ENCODE measurements at regions not wholly inside any gene's neighbourhood (a gene's known extent, or its start where the extent isn't known, plus 50 kb on each side); places are given as distances from the start of the nearest gene placed in this dataset.
"Not testable (repeated sequence)": the region's sequence is repeated elsewhere in the genome, so short reads cannot be mapped to it uniquely, and the experiment has no call there.

- Histone ChIP-seq H3K27me3 (ENCODE audit: insufficient read depth, low read length) (no peaks in the 10 kb centered on the region), H3K4me1 (ENCODE audit: insufficient read depth, low read length) (no peaks in the 10 kb centered on the region), H3K9me3 (ENCODE audit: low read length) (no peaks in the 10 kb centered on the region), H2AFZ (ENCODE audit: low read depth, low read length) (no peak overlapping the region), H3K4me3 (ENCODE audit: low read length) (no peak overlapping the region), H3K36me3 (ENCODE audit: insufficient read depth, low read length) (no peaks in the 10 kb centered on the region)
Observed at GRCh38 chr5:36442796-36443195, 141.1 kb upstream of the RANBP3L start.

GRCh38 chr5:36443941-36444340 is 142.2 kb upstream of the RANBP3L start:
- Histone ChIP-seq H3K27me3 (ENCODE audit: insufficient read depth, low read length) (no peaks in the 10 kb centered on the region), H2AFZ (ENCODE audit: low read depth, low read length) (no peak overlapping the region)

GRCh38 chr5:36444582-36445418 is 143.1 kb upstream of the RANBP3L start:
- Histone ChIP-seq H3K4me3 (ENCODE audit: low read length) (no peak overlapping the region), H3K36me3 (ENCODE audit: insufficient read depth, low read length) (no peaks in the 10 kb centered on the region)

More at GRCh38 chr5:36443941-36444340, 142.2 kb upstream of the RANBP3L start:
- H3K4me3 ChIP-seq (ENCODE audit: low read length) = no peak overlapping the region
- no peaks in the 10 kb centered on the region for H3K9me3 ChIP-seq (ENCODE audit: low read length)
- no peaks in the 10 kb centered on the region for H3K4me1 ChIP-seq (ENCODE audit: insufficient read depth, low read length)
- H3K36me3 ChIP-seq (ENCODE audit: insufficient read depth, low read length) = no peaks in the 10 kb centered on the region

GRCh38 chr5:36447776-36448175 is 146.1 kb upstream of the RANBP3L start:
- no peaks in the 10 kb centered on the region for H3K36me3 ChIP-seq (ENCODE audit: insufficient read depth, low read length)
- H3K9me3 ChIP-seq (ENCODE audit: low read length) = no peaks in the 10 kb centered on the region
- H3K4me3 ChIP-seq (ENCODE audit: low read length) = no peak overlapping the region
- no peaks in the 10 kb centered on the region for H3K4me1 ChIP-seq (ENCODE audit: insufficient read depth, low read length)
- H3K27me3 ChIP-seq (ENCODE audit: insufficient read depth, low read length) = no peaks in the 10 kb centered on the region
- H2AFZ ChIP-seq (ENCODE audit: low read depth, low read length) = no peak overlapping the region

More at GRCh38 chr5:36444582-36445418, 143.1 kb upstream of the RANBP3L start:
- H3K27me3 ChIP-seq (ENCODE audit: insufficient read depth, low read length) = no peaks in the 10 kb centered on the region
- H3K4me1 ChIP-seq (ENCODE audit: insufficient read depth, low read length) = no peaks in the 10 kb centered on the region
- H3K9me3 ChIP-seq (ENCODE audit: low read length) = no peaks in the 10 kb centered on the region
- no peak overlapping the region for H2AFZ ChIP-seq (ENCODE audit: low read depth, low read length)

- H3K4me3 ChIP-seq (ENCODE audit: low read length) = no peak overlapping the region
- H3K27me3 ChIP-seq (ENCODE audit: insufficient read depth, low read length) = no peaks in the 10 kb centered on the region
- no peaks in the 10 kb centered on the region for H3K4me1 ChIP-seq (ENCODE audit: insufficient read depth, low read length)
Observed at GRCh38 chr5:36450229-36451014, 148.7 kb upstream of the RANBP3L start.

GRCh38 chr5:36452424-36453006 is 150.8 kb upstream of the RANBP3L start:
- H3K4me3 ChIP-seq (ENCODE audit: low read length) = no peak overlapping the region
- no peaks in the 10 kb centered on the region for H3K27me3 ChIP-seq (ENCODE audit: insufficient read depth, low read length)
- no peaks in the 10 kb centered on the region for H3K9me3 ChIP-seq (ENCODE audit: low read length)
- H2AFZ ChIP-seq (ENCODE audit: low read depth, low read length) = no peak overlapping the region
- no peaks in the 10 kb centered on the region for H3K36me3 ChIP-seq (ENCODE audit: insufficient read depth, low read length)
- H3K4me1 ChIP-seq (ENCODE audit: insufficient read depth, low read length) = no peaks in the 10 kb centered on the region

More at GRCh38 chr5:36450229-36451014, 148.7 kb upstream of the RANBP3L start:
- H2AFZ ChIP-seq (ENCODE audit: low read depth, low read length) = no peak overlapping the region
- H3K36me3 ChIP-seq (ENCODE audit: insufficient read depth, low read length) = no peaks in the 10 kb centered on the region
- H3K9me3 ChIP-seq (ENCODE audit: low read length) = no peaks in the 10 kb centered on the region

GRCh38 chr5:36457511-36458270 is 148.7 kb upstream of the SLC1A3 start:
- H3K4me3 ChIP-seq (ENCODE audit: low read length) = no peak overlapping the region
- no peaks in the 10 kb centered on the region for H3K4me1 ChIP-seq (ENCODE audit: insufficient read depth, low read length)
- no peaks in the 10 kb centered on the region for H3K36me3 ChIP-seq (ENCODE audit: insufficient read depth, low read length)
- no peak overlapping the region for H2AFZ ChIP-seq (ENCODE audit: low read depth, low read length)
- H3K9me3 ChIP-seq (ENCODE audit: low read length) = no peaks in the 10 kb centered on the region
- no peaks in the 10 kb centered on the region for H3K27me3 ChIP-seq (ENCODE audit: insufficient read depth, low read length)

- no peaks in the 10 kb centered on the region for H3K36me3 ChIP-seq (ENCODE audit: insufficient read depth, low read length)
- no peaks in the 10 kb centered on the region for H3K4me1 ChIP-seq (ENCODE audit: insufficient read depth, low read length)
- no peak overlapping the region for H3K4me3 ChIP-seq (ENCODE audit: low read length)
- no peaks in the 10 kb centered on the region for H3K27me3 ChIP-seq (ENCODE audit: insufficient read depth, low read length)
- H2AFZ ChIP-seq (ENCODE audit: low read depth, low read length) = no peak overlapping the region
- no peaks in the 10 kb centered on the region for H3K9me3 ChIP-seq (ENCODE audit: low read length)
Observed at GRCh38 chr5:36458746-36459145, 147.7 kb upstream of the SLC1A3 start.

GRCh38 chr5:36459176-36460135 is 146.9 kb upstream of the SLC1A3 start:
- H3K36me3 ChIP-seq (ENCODE audit: insufficient read depth, low read length) = no peaks in the 10 kb centered on the region

GRCh38 chr5:36462295-36463021 is 143.9 kb upstream of the SLC1A3 start:
- Histone ChIP-seq H2AFZ (ENCODE audit: low read depth, low read length) (no peak overlapping the region), H3K36me3 (ENCODE audit: insufficient read depth, low read length) (no peaks in the 10 kb centered on the region), H3K4me1 (ENCODE audit: insufficient read depth, low read length) (no peaks in the 10 kb centered on the region), H3K4me3 (ENCODE audit: low read length) (no peak overlapping the region), H3K27me3 (ENCODE audit: insufficient read depth, low read length) (no peaks in the 10 kb centered on the region), H3K9me3 (ENCODE audit: low read length) (peaks cover 2% of the 10 kb centered on the region)

More at GRCh38 chr5:36459176-36460135, 146.9 kb upstream of the SLC1A3 start:
- H2AFZ ChIP-seq (ENCODE audit: low read depth, low read length) = no peak overlapping the region
- no peak overlapping the region for H3K4me3 ChIP-seq (ENCODE audit: low read length)
- peaks cover 2% of the 10 kb centered on the region for H3K9me3 ChIP-seq (ENCODE audit: low read length)
- H3K4me1 ChIP-seq (ENCODE audit: insufficient read depth, low read length) = no peaks in the 10 kb centered on the region
- no peaks in the 10 kb centered on the region for H3K27me3 ChIP-seq (ENCODE audit: insufficient read depth, low read length)

- H3K4me1 ChIP-seq (ENCODE audit: insufficient read depth, low read length); H3K4me3 ChIP-seq (ENCODE audit: low read length); H2AFZ ChIP-seq (ENCODE audit: low read depth, low read length); H3K9me3 ChIP-seq (ENCODE audit: low read length); H3K27me3 ChIP-seq (ENCODE audit: insufficient read depth, low read length); H3K36me3 ChIP-seq (ENCODE audit: insufficient read depth, low read length): not testable (repeated sequence)
Observed at GRCh38 chr5:36475942-36476341, 130.5 kb upstream of the SLC1A3 start.
